ENCODE measurements at regions not wholly inside any gene's neighbourhood (a gene's known extent, or its start where the extent isn't known, plus 50 kb on each side); places are given as distances from the start of the nearest gene placed in this dataset.

- no peak for DNase-seq (ENCODE audit: low spot score)
Observed at GRCh38 chr12:63250486-63250885, 99.5 kb upstream of the AVPR1A start.

- DNase-seq (ENCODE audit: low spot score): no peak
Observed at GRCh38 chr12:63238892-63239291, 87.9 kb upstream of the AVPR1A start.

GRCh38 chr12:63232896-63233295 lies 81.9 kb upstream of the AVPR1A start:
- no peak for DNase-seq (ENCODE audit: low spot score)

- DNase-seq (ENCODE audit: low spot score): no peak
Observed at GRCh38 chr12:63228853-63229252, 77.9 kb upstream of the AVPR1A start.

DNA sequence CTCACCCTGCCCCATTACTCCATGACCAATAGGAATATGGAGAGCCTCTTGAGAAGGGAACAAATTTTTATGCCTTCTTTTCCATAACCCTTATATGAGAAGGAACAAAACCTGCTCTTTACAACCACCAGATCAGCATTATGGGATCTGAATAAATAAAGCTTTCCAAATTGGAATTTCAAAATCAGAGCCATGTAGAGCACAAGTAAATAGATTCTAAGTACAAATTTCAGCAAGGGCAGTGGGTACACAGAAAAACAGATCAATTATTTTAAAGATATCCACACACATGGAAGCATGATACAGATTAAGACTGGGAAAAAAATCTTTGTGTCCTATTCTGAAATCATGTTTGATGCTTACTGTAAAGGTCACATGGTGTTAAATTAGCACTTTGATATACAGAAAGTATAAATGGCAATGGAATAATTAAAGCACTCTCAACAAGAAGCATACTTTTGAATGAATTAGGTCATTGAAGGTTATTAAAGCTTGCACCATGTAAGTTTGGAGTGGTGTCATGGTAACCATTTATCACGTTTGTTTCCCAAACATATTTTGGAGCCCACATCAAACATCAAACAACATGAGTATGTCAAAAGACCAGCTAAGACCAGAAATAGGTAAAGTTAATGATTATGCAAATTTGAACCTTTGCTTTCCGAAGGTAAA lies 75.9 kb upstream of the AVPR1A start:
- no peak for DNase-seq (ENCODE audit: low spot score)

- DNase-seq (ENCODE audit: low spot score): no peak
Observed at GRCh38 chr12:63224396-63224795, 73.4 kb upstream of the AVPR1A start.

DNA sequence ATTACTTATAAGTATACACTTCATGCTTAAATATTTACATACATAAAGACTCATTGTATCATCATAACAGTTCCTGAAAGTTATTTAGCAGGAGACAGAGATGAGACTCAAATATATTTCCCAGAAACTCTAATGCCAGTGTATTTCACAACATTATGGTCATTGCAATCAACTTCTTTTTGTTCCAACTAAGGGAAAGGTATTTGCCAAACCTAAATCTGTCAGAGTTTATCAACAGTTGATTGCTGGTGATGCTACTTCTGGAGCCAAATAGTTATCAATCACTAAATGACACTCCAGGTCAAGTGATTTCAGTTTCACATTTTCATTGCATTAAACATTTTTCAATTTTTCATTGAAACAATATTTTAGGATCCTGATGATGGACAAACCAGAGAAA lies 72.1 kb upstream of the AVPR1A start:
- DNase-seq (ENCODE audit: low spot score): no peak

DNA sequence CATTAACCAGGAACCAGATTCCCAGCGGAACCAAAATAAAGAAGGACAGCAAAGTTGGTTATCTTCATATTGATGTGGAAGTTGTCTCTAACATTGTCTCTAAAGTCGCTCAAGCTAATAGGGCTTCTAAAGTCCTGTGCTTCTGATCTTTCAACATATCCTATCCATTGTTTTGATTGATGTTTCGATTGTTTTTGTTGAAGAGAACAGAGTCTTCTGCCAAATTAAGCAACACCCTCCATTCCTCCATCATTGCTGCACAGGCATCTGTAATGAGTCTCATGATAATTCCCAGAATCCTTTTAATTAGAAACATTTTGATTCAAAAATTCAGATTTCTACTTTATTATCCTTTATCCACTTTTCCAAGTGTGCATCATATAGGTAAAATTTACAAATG lies 71.6 kb upstream of the AVPR1A start:
- DNase-seq (ENCODE audit: low spot score): no peak

DNA sequence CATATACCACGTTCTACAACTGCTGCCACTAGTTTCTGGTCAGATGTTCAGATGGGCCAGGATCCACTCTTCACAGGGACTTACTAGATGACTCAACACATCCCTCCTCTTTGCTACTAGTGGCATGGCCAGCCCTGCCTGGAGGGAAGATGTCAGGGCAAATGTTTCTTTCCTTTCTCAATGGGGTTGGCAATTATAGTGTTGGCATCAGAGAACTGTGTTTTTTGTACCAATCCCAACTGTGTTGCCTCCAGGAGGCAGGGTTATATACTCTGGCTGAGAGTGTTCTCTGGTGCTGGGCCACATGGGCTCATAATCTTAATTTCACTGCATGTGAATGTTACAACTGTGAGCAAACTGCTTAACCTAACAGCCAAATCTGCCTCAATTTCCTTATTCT lies 69.9 kb upstream of the AVPR1A start:
- DNase-seq (ENCODE audit: low spot score): no peak

- no peak for DNase-seq (ENCODE audit: low spot score)
Observed at GRCh38 chr12:63212316-63212715, 61.3 kb upstream of the AVPR1A start.

- no peak for DNase-seq (ENCODE audit: low spot score)
Observed at GRCh38 chr12:63208956-63209355, 58.0 kb upstream of the AVPR1A start.

DNA sequence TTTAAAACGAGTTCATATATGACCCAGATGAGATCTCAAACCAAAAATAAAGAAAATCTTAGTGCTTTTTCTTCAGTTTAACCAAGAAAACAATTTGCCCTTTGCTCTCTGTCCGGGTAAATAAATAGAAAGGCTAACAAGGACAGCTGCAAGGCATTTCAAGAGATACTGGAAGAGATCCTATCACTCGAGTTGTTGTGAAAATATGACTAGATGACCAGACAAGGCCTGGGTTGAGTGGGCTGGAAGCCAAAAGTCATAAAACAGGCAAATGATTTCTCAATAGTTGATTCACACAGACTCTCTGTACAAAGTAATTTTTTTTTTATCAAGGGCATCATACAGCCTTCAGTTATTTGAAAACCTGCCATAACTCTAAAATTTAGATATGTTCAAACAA lies 55.9 kb upstream of the AVPR1A start:
- peak; percentile 74 for DNase-seq (ENCODE audit: low spot score)

- DNase-seq (ENCODE audit: low spot score): no peak
Observed at GRCh38 chr12:63206494-63206893, 55.5 kb upstream of the AVPR1A start.

Measured in ureter (tissue), 1 donor.